GM10266 (cell line): ENCODE measurements at regions not wholly inside any gene's neighbourhood (a gene's known extent, or its start where the extent isn't known, plus 50 kb on each side); places are given as distances from the start of the nearest gene placed in this dataset.

Experiments
- DNase-seq: peaks from one replicate; pipeline ENCODE4 v3.0.0; 2012; ENCODE audit errors: extremely low spot score
- TF ChIP-seq, protein P1 (sequence below): IDR thresholded peaks from 2 replicates; pipeline ENCODE4 v1.5.1; 2012; ENCODE audit warnings: mild to moderate bottlenecking, low read depth; ENCODE audit not compliant: control insufficient read depth, insufficient read depth; ENCODE audit errors: missing control alignments

DNA sequence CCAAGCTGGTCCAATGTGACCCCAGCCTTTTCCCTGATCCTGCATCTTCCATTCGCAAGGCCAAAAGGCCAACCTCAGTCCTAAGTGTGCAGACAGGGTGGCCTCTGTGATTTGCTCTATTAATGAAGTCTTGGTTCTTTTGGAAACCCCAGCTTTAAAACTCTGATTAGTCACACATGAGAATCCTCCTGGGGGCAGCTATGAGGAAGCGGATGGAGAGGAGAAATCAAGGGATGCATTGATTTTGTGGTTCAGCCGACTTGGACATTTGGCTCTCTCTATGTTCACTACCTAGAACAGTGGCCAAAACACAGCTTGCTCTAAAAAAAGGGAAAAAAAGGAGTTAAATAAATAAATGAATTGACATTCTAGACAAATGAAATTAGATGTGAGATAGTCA, 98.6 kb upstream of the USP47 start:
- TF ChIP-seq, protein P1, sequence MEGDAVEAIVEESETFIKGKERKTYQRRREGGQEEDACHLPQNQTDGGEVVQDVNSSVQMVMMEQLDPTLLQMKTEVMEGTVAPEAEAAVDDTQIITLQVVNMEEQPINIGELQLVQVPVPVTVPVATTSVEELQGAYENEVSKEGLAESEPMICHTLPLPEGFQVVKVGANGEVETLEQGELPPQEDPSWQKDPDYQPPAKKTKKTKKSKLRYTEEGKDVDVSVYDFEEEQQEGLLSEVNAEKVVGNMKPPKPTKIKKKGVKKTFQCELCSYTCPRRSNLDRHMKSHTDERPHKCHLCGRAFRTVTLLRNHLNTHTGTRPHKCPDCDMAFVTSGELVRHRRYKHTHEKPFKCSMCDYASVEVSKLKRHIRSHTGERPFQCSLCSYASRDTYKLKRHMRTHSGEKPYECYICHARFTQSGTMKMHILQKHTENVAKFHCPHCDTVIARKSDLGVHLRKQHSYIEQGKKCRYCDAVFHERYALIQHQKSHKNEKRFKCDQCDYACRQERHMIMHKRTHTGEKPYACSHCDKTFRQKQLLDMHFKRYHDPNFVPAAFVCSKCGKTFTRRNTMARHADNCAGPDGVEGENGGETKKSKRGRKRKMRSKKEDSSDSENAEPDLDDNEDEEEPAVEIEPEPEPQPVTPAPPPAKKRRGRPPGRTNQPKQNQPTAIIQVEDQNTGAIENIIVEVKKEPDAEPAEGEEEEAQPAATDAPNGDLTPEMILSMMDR = no peak
- DNase-seq = no peak

DNA sequence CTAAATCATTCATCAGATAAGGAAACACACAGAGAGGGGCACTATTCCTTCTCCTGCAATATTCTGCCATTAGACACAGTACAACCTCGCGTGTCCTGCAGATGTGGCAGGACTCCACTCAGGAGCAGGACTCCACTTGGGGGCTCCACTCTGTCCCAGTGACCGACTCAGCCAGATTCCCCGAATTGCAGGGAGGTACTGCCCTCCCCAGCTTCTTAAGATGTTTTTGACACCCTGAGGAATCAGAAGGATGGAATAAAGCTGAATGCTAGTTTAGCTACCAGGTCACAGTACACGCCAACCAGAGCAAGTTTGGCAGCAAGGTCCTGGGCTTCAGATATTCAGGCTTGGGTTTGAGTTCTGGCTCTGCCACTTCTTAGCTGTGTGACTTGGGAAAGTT, 99.3 kb upstream of the USP47 start:
- TF ChIP-seq, protein P1 = no peak
- DNase-seq = no peak

DNA sequence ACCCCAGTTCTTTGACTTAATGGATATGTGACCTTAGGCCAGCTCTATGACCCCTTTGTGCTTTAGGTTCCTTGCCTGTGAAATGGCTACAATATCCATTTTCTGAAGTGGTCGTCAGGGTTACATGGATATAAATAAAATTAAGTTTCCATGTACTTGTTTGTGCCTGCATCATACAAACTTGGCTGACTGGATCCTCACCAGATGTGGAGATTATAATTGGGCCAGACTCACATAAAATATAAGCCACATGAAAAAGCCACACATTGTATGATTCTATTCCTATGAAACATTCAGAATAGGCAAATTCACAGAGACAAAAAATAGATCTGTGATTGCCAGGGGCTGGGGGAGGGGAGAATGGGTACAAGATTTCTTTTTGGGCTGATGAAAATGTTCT, 100.9 kb upstream of the USP47 start:
- TF ChIP-seq, protein P1 = no peak

DNA sequence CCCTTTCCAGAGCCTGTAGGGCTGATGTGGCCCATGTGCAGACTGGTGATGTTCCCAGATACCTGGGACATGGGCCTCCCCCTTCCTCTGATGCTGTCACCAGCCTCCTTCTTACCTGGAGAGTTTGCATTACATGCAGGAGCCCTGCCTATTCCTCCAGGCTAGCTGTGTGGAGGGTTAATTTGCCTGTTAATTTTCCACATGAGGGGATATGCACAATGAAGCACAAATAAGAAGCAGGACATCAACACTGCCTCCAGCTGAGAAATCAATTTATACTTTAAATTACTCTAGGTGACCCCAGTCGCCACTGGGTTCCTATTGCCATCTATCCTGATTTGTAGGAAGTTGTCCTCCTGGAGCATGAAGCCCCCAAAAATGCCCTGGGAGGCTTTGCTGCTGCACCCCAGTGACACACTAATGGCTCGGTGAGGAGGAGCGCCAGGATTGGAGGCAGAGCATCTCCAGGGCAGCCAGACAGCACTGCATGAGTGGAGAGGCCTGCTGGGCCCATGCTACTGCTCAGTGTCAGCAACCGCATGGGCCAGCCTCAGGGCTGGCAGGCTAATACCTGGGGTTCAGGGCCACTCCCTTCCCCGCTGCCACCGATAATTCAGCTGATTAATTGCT, 101.6 kb upstream of the USP47 start:
- DNase-seq = no peak
- TF ChIP-seq, protein P1 = no peak

More for the DNA sequence above, 100.9 kb upstream of the USP47 start:
- no peak for DNase-seq

DNA sequence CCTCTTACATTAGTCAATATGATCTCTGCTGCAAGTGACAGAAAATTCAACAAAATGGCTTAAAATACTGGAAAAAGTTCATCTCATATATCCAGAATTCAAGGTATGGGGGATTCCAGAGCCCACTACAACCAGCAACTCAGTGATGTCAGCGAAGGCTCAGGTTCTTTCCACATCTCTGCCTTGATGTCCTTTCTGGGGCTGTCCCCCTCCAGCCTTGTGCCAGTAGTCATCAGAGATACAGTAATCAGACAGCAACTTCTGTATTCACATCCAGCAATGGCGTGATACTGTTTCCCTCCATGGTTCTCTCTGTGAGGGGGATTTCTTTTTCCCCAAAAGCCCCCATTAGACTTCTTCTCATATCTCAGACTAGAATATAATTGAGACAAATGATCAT, 103.4 kb upstream of the USP47 start:
- TF ChIP-seq, protein P1 = no peak
- no peak for DNase-seq

DNA sequence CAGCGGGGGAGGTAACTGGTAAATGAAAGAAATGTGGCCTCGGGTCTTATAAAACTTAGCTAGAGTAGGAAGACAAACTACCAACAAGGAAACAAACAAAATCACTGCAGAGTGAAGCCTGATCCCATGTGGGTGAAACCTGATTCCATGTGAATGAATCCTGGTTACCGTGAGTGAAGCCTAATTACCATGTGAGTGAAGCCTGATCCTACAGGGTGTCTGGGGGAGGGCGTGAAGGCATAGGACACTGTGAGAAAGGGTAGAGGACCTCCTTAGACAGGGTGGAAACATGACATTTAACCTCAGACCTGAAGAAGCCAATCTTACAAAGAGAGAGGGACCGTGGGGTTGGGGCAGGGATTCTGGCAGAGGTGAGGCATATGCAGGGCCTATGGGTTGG, 106.2 kb upstream of the USP47 start:
- TF ChIP-seq, protein P1 = no peak
- DNase-seq = no peak

DNA sequence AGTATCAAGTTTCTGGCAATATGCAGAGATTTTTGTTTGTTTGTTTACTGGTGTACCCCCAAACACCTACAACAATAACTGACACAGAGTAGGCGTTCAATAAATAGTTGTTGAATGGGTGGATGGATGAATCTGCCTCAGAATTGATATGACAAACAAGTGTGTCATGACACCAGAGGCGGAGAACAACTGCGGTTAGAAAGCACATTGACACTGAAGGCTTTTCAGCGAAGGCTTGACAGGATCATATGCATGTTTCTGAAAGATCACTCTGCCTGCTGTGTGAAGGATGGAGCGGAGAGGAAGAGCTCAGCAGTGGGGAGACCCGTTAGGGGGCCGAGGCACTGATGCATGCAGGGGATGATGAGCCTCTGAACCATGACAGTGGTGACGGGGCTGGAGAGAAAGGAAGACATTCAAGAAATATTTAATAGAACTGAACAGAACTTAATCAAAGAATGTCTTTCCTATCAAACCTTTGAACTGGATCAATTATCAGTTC, 108.5 kb upstream of the USP47 start:
- no peak for DNase-seq
- TF ChIP-seq, protein P1 = no peak
